Mesenteric fat pad (tissue), 1 donor: ENCODE measurements at regions not wholly inside any gene's neighbourhood (a gene's known extent, or its start where the extent isn't known, plus 50 kb on each side); places are given as distances from the start of the nearest gene placed in this dataset.

Source experiments
- DNase-seq: peaks from one replicate; pipeline ENCODE4 v3.0.0-alpha.2; 2020; ENCODE audit warnings: low spot score
- donor health status: DM: yes; HTN: yes; CAD: no.

- DNase-seq = no peak
Measured at GRCh38 chr7:51702673-51703072, 386.1 kb upstream of the COBL start.

GRCh38 chr7:51701935-51702334 is 385.3 kb upstream of the COBL start:
- DNase-seq = no peak

GRCh38 chr7:51700593-51701215 is 384.1 kb upstream of the COBL start:
- no peak for DNase-seq

- no peak for DNase-seq
Measured at GRCh38 chr7:51693258-51693657, 376.6 kb upstream of the COBL start.

- no peak for DNase-seq
Measured at GRCh38 chr7:51689547-51689946, 372.9 kb upstream of the COBL start.

GRCh38 chr7:51685794-51686193 is 369.2 kb upstream of the COBL start:
- no peak for DNase-seq

- DNase-seq = no peak
Measured at GRCh38 chr7:51680594-51681399, 364.2 kb upstream of the COBL start.

- no peak for DNase-seq
Measured at GRCh38 chr7:51679358-51679757, 362.7 kb upstream of the COBL start.

GRCh38 chr7:51666751-51667150 is 350.1 kb upstream of the COBL start:
- no peak for DNase-seq

GRCh38 chr7:51666266-51666665 is 349.7 kb upstream of the COBL start:
- no peak for DNase-seq

GRCh38 chr7:51665045-51665780 is 348.6 kb upstream of the COBL start:
- no peak for DNase-seq

GRCh38 chr7:51660516-51660915 is 343.9 kb upstream of the COBL start:
- no peak for DNase-seq

GRCh38 chr7:51658684-51659083 is 342.1 kb upstream of the COBL start:
- DNase-seq = no peak

GRCh38 chr7:51647931-51648351 is 331.3 kb upstream of the COBL start:
- no peak for DNase-seq

GRCh38 chr7:51647486-51647885 is 330.9 kb upstream of the COBL start:
- DNase-seq = no peak

- DNase-seq = no peak
Measured at GRCh38 chr7:51645702-51646298, 329.2 kb upstream of the COBL start.

- DNase-seq = no peak
Measured at GRCh38 chr7:51645255-51645654, 328.6 kb upstream of the COBL start.

- DNase-seq = no peak
Measured at GRCh38 chr7:51644216-51644615, 327.6 kb upstream of the COBL start.

GRCh38 chr7:51640841-51641240 is 324.2 kb upstream of the COBL start:
- DNase-seq = no peak

- no peak for DNase-seq
Measured at GRCh38 chr7:51639661-51640334, 323.2 kb upstream of the COBL start.

- no peak for DNase-seq
Measured at GRCh38 chr7:51636503-51636902, 319.9 kb upstream of the COBL start.
